Liver (tissue), 3 donors: ENCODE measurements at regions not wholly inside any gene's neighbourhood (a gene's known extent, or its start where the extent isn't known, plus 50 kb on each side); places are given as distances from the start of the nearest gene placed in this dataset.

Experiments used
- CTCF ChIP-seq: fragments of 150-350 bp; IDR thresholded peaks from 2 replicates; pipeline ENCODE4 v1.5.1; 2017; ENCODE audit warnings: improper control_type of control experiment, low read depth, low read length; ENCODE audit not compliant: missing input control
- EGR1 ChIP-seq, 2 donors: IDR thresholded peaks; 2 replicates each; pipeline ENCODE4 v1.6.1; 2016 to 2018; ENCODE audit warnings: antibody characterized with exemption in 2 of 2, low read depth in 2 of 2
- JUND ChIP-seq, 2 donors: IDR thresholded peaks; 2 replicates each; pipeline ENCODE4 v1.6.1; 2016; ENCODE audit warnings: antibody characterized with exemption in 2 of 2
- MAX ChIP-seq: IDR thresholded peaks from 2 replicates; pipeline ENCODE4 v1.6.1; 2016; ENCODE audit warnings: antibody characterized with exemption
- RAD21 ChIP-seq, 2 donors: IDR thresholded peaks; 2 replicates each; pipeline ENCODE4 v1.6.1; 2016; ENCODE audit warnings: antibody characterized with exemption in 2 of 2, mild to moderate bottlenecking in 2 of 2
- REST ChIP-seq: IDR thresholded peaks from 2 replicates; pipeline ENCODE4 v1.6.1; 2016; ENCODE audit warnings: antibody characterized with exemption, mild to moderate bottlenecking
- donor health status: healthy.
- donor health status: healthy.

- TF ChIP-seq RAD21 (IDR thresholded peaks at IDR 0.05) (no peak), CTCF (no peak), EGR1 (IDR thresholded peaks at IDR 0.05; ENCODE audit: low read depth in 2 of 2) (no peak), JUND (IDR thresholded peaks at IDR 0.05) (no peak), REST (no peak), MAX (no peak)
Measured at GRCh38 chr2:65823511-65823910, 391.1 kb upstream of the SPRED2 start.
